MCF 10A (cell line): ENCODE measurements at regions not wholly inside any gene's neighbourhood (a gene's known extent, or its start where the extent isn't known, plus 50 kb on each side); places are given as distances from the start of the nearest gene placed in this dataset.

Source experiments
- BruUV-seq: library from RNA; stranded (reverse); fragments of 400-500 nt; replicated peaks from 2 replicates; lab custom pipeline; 2021; lab: Mats Ljungman, UMichigan
- CTCF ChIA-PET: fragments of 300-600 bp; sonication (Branson Sonifier 250); formaldehyde crosslinking; extraction: SDS; loops from one replicate; lab custom pipeline; 2021; ENCODE audit warnings: antibody characterized with exemption, inconsistent platforms; lab: Yijun Ruan, JAX
- POLR2A ChIA-PET: fragments of 300-600, 350-650 bp; sonication (Branson Sonifier 250); formaldehyde crosslinking; extraction: SDS; loops from one replicate; lab custom pipeline; 2020; ENCODE audit warnings: antibody characterized with exemption, inconsistent platforms; lab: Yijun Ruan, JAX
- DNase-seq: peaks from one replicate; pipeline ENCODE4 v3.0.0-alpha.2; 2018; ENCODE audit not compliant: unreplicated experiment
- H3K27ac Mint-ChIP-seq: one replicate; pipeline ENCODE4 v1.8.0; 2022; ENCODE audit warnings: mild to moderate bottlenecking, low read depth, mixed read lengths; ENCODE audit not compliant: unreplicated experiment
- H3K27me3 Mint-ChIP-seq: one replicate; pipeline ENCODE4 v1.8.0; 2022; ENCODE audit warnings: mixed read lengths; ENCODE audit not compliant: insufficient read depth, unreplicated experiment
- H3K36me3 Mint-ChIP-seq: one replicate; pipeline ENCODE4 v1.8.0; 2022; ENCODE audit warnings: mild to moderate bottlenecking, moderate library complexity, mixed read lengths; ENCODE audit not compliant: insufficient read depth, unreplicated experiment
- H3K4me1 Mint-ChIP-seq: one replicate; pipeline ENCODE4 v1.8.0; 2022; ENCODE audit warnings: mixed read lengths; ENCODE audit not compliant: insufficient read depth, unreplicated experiment
- H3K4me3 Mint-ChIP-seq: one replicate; pipeline ENCODE4 v1.8.0; 2022; ENCODE audit warnings: mild to moderate bottlenecking, moderate library complexity, mixed read lengths; ENCODE audit not compliant: unreplicated experiment
- H3K9me3 Mint-ChIP-seq: one replicate; pipeline ENCODE4 v1.8.0; 2022; ENCODE audit warnings: mixed read lengths; ENCODE audit not compliant: unreplicated experiment
- intact Hi-C: fragments of 100-400 bp; cut with micrococcal nuclease; formaldehyde crosslinking; loops from 2 replicates; pipeline ENCODE4 v1.14.1; 2022
- TF ChIP-seq, protein P1 (sequence below): fragments of 200-600 bp; IDR thresholded peaks from one replicate; pipeline ENCODE4 v1.8.0; 2022; ENCODE audit warnings: antibody characterized with exemption, mild to moderate bottlenecking; ENCODE audit not compliant: unreplicated experiment

GRCh38 chrX:138006180-138006579 lies 440.3 kb downstream of the ZIC3 start:
- DNase-seq: no peak
- CTCF ChIA-PET: no interaction called here
- intact Hi-C loops: no loop called here
- Mint-ChIP-seq H3K9me3 (peaks cover 9% of the 10 kb centered on the region), H3K4me3 (no peak overlapping the region), H3K27me3 (no peaks in the 10 kb centered on the region), H3K4me1 (no peaks in the 10 kb centered on the region), H3K36me3 (no peaks in the 10 kb centered on the region), H3K27ac (no peak overlapping the region)
- TF ChIP-seq, protein P1, sequence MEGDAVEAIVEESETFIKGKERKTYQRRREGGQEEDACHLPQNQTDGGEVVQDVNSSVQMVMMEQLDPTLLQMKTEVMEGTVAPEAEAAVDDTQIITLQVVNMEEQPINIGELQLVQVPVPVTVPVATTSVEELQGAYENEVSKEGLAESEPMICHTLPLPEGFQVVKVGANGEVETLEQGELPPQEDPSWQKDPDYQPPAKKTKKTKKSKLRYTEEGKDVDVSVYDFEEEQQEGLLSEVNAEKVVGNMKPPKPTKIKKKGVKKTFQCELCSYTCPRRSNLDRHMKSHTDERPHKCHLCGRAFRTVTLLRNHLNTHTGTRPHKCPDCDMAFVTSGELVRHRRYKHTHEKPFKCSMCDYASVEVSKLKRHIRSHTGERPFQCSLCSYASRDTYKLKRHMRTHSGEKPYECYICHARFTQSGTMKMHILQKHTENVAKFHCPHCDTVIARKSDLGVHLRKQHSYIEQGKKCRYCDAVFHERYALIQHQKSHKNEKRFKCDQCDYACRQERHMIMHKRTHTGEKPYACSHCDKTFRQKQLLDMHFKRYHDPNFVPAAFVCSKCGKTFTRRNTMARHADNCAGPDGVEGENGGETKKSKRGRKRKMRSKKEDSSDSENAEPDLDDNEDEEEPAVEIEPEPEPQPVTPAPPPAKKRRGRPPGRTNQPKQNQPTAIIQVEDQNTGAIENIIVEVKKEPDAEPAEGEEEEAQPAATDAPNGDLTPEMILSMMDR: no peak
- POLR2A ChIA-PET: no interaction called here
- BruUV-seq: no TSS peak

DNA sequence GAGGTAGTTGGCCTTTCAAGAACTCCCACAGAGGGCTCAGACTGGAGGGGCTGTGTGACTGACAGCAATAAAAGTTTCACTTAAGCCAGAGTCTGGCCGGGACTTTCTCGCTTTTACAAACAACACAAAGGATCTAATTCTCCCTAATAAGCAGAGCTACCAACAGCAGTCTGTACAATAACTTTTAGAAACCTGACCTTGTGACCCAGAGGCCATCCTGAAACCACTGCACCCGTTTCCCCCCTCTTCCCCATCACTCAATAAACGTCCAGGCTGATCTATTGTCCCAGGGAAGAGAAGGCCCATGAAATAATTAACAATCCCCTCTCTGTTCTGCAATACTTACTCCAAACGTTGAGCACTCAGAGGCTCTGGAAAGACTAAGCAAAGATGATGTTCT lies 442.4 kb downstream of the ZIC3 start:
- Mint-ChIP-seq H3K27me3 (no peaks in the 10 kb centered on the region), H3K9me3 (peaks cover 23% of the 10 kb centered on the region), H3K4me1 (no peaks in the 10 kb centered on the region), H3K4me3 (no peak overlapping the region), H3K27ac (no peak overlapping the region), H3K36me3 (no peaks in the 10 kb centered on the region)
- no peak for DNase-seq
- POLR2A ChIA-PET: no interaction called here
- CTCF ChIA-PET: interaction anchor here (0.9 to 1.2 kb wide), 2 partner anchors 25 to 81 kb away, joined by 3 read pairs; no protein-coding TSS in a partner anchor
- BruUV-seq: no TSS peak
- intact Hi-C loops: no loop called here
- TF ChIP-seq, protein P1: no peak

DNA sequence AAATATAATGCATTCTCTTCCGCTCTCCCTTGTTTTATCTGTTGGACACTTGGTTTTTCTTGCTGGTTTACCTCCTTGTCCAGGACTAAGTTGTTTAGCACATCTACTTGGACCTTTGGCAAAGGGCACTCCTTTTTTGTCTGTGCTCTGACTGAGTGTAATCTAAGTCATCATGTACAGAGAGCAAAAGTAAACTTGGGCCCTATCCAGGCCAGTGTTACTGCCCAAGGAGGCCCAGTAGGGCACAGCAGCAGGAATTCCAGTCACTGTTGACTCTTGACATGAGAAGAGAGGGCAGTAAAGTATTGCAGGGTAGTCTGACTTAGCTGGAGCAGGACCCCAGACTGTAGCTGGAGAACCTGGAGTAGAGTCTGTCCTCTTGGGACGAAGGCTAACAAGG lies 445.5 kb downstream of the ZIC3 start:
- BruUV-seq: no TSS peak
- H3K9me3 Mint-ChIP-seq: peaks cover 31% of the 10 kb centered on the region
- ChIA-PET POLR2A (no interaction called here), CTCF (interaction anchor here (0.6 kb wide), 1 partner anchor 551 kb away, joined by 4 read pairs; no protein-coding TSS in a partner anchor)
- H3K4me3 Mint-ChIP-seq: no peak overlapping the region
- TF ChIP-seq, protein P1: no peak
- H3K27me3 Mint-ChIP-seq: no peaks in the 10 kb centered on the region
- intact Hi-C loops: no loop called here
- no peak overlapping the region for H3K27ac Mint-ChIP-seq
- H3K4me1 Mint-ChIP-seq: no peaks in the 10 kb centered on the region
- H3K36me3 Mint-ChIP-seq: no peaks in the 10 kb centered on the region
- no peak for DNase-seq

- ChIA-PET POLR2A (no interaction called here), CTCF (no interaction called here)
- BruUV-seq: no TSS peak
- no peak overlapping the region for H3K4me3 Mint-ChIP-seq
- TF ChIP-seq, protein P1: no peak
- peaks cover 31% of the 10 kb centered on the region for H3K9me3 Mint-ChIP-seq
- no peaks in the 10 kb centered on the region for H3K4me1 Mint-ChIP-seq
- no peak overlapping the region for H3K27ac Mint-ChIP-seq
- H3K27me3 Mint-ChIP-seq: no peaks in the 10 kb centered on the region
- intact Hi-C loops: no loop called here
- no peak for DNase-seq
- no peaks in the 10 kb centered on the region for H3K36me3 Mint-ChIP-seq
These were observed 448.6 kb downstream of the ZIC3 start for GRCh38 chrX:138014577-138014976.
